Sigmoid colon (tissue), 4 donors: ENCODE measurements at regions not wholly inside any gene's neighbourhood (a gene's known extent, or its start where the extent isn't known, plus 50 kb on each side); places are given as distances from the start of the nearest gene placed in this dataset.

Experiments
- EP300 ChIP-seq, 4 donors: sonication (generic); formaldehyde crosslinking; IDR thresholded peaks; one replicate each; pipeline ENCODE4 v1.6.1; 2017; ENCODE audit warnings: antibody characterized with exemption in 4 of 4
- POLR2A ChIP-seq, 2 donors: fragments of 450-650 bp; IDR thresholded peaks; one replicate each; pipeline ENCODE4 v1.6.1; 2016; ENCODE audit warnings: antibody characterized with exemption in 2 of 2, mild to moderate bottlenecking in 2 of 2, moderate library complexity in 2 of 2
- POLR2AphosphoS5 ChIP-seq, 4 donors: sonication (generic); formaldehyde crosslinking; IDR thresholded peaks; one replicate each; pipeline ENCODE4 v1.6.1; 2017; ENCODE audit warnings: antibody characterized with exemption in 4 of 4
- TF ChIP-seq, protein P1 (sequence below), 4 experiments: fragments of 450-650 bp in 3 of 4; fragments of 200-600 bp in 1 of 4; IDR thresholded peaks; one replicate each; pipeline ENCODE4 v1.5.1; 2016 to 2019; ENCODE audit warnings: antibody characterized with exemption in 4 of 4, mild to moderate bottlenecking in 3 of 4, moderate library complexity in 2 of 4

DNA sequence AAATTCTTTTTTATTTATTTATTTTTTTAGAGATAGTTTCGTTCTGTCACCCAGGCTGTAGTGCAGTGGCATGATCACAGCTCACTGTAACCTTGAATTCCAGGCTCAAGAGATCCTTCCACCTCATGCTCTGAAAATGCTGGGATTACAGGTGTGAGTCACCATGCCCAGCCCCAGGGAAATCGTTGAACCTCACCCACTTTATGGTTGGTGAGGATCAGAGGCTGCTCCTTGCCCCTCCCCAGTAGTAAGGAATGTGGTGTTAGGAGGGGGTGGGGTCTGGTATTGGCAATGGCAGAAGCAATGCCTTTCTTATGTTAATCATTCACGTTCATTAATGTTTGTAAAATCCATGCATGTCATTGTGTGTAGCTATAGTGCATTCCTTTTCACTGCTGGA is 161.9 kb downstream of the SUCLG1 start:
- TF ChIP-seq, protein P1, sequence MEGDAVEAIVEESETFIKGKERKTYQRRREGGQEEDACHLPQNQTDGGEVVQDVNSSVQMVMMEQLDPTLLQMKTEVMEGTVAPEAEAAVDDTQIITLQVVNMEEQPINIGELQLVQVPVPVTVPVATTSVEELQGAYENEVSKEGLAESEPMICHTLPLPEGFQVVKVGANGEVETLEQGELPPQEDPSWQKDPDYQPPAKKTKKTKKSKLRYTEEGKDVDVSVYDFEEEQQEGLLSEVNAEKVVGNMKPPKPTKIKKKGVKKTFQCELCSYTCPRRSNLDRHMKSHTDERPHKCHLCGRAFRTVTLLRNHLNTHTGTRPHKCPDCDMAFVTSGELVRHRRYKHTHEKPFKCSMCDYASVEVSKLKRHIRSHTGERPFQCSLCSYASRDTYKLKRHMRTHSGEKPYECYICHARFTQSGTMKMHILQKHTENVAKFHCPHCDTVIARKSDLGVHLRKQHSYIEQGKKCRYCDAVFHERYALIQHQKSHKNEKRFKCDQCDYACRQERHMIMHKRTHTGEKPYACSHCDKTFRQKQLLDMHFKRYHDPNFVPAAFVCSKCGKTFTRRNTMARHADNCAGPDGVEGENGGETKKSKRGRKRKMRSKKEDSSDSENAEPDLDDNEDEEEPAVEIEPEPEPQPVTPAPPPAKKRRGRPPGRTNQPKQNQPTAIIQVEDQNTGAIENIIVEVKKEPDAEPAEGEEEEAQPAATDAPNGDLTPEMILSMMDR (IDR thresholded peaks at IDR 0.05): no peak
- TF ChIP-seq POLR2A (IDR thresholded peaks at IDR 0.05) (no peak), POLR2AphosphoS5 (IDR thresholded peaks at IDR 0.05) (no peak), EP300 (IDR thresholded peaks at IDR 0.05) (no peak)
